Putamen (tissue), 1 donor: ENCODE measurements at regions not wholly inside any gene's neighbourhood (a gene's known extent, or its start where the extent isn't known, plus 50 kb on each side); places are given as distances from the start of the nearest gene placed in this dataset.
A peak's percentile ranks its signal among the peaks of the same experiment; 100 is the strongest.

Experiments used
- DNase-seq: peaks from one replicate; pipeline ENCODE4 v3.0.0-alpha.2; 2016; ENCODE audit warnings: low spot score

DNA sequence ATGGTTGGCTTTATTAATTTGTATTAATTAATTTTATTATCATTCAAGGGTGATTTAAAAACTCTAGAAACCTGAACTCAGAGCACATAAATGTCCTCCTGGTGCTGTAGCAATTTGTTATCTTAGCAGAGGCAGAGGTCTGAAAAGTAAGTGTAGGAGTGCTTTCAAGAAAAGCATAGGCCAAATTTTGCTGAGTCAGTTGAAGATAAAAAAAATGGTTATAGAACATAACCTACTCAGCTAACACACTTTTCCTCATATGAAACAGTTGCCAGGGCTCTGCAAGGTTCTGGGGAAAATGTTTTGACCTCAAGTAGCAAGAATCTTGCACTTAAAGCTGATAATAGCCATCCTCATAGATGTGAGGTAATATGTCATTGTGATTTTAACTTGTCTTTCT lies 53.5 kb upstream of the CHODL start:
- DNase-seq = no peak

DNA sequence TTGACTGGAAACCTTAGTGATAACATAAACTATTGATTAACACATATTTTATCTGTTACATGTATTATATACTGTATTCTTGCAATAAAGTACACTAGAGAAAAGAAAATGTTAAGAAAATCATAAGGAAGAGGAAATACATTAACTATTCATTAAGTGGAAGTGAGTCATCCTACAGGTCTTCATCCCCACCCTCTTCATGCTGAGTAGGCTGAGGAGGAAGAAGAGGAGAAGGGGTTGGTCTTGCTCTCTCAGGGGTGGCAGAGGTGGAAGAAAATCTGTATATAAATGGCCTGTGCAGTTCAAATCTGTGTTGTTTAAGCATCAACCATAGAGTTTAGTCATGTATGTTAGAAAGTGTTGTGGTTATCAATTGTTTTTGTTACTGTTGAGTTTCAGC lies 66.1 kb upstream of the CHODL start:
- DNase-seq = no peak

DNA sequence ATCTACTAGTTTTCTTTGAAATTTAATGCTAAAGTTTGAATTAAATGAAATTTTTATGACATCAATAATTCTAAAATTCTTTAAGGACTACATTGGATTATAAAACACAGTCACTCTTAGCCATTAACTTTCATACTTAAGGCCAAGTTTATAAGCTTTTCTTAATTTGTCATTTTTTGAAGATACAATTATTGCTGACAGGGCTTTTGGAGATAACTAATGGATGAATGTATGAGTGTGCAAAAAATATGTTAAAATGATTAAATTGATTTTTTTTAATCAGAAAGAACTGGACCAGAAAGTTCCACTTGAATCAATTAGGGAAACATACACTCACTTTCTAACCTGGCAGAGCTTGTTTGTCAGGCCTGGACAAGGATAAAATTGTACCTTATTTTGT lies 70.3 kb upstream of the CHODL start:
- no peak for DNase-seq

DNA sequence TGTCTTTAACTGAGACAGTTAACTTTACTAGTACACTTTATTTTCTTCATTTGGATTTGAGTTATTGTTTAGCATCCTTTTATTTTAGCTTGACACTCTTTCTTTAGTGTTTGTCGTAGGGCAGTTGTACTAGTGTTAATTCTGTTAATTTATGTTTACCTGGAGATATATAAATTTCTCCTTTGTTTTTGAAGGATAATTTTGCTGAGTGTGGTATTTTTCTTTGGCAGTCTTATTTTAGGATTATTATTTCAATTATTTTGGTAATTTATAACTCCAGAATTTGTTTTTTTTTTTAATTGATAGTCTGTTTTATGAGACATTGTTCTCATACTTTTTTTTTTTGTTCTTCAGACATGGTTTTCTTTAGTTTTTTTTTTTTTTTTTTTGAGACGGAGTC lies 73.8 kb upstream of the CHODL start:
- no peak for DNase-seq

DNA sequence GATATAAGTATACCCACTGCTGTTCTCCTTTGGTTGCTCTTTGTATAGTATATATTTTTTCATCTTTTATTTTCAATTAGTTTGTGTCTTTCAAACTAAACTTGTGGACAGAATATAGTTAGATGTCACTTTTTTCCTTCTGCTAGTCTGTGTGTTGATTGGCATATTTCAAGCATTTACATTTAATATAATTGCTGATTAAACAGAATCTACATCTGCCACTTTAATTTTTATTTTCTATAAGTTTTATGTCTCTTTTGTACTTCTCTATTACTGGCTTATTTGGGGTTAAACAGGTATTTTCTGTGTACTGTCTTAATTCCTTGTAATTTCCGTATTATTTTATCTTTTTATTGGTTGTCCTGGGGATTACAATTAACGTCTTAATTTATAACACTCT lies 74.4 kb upstream of the CHODL start:
- DNase-seq = no peak

DNA sequence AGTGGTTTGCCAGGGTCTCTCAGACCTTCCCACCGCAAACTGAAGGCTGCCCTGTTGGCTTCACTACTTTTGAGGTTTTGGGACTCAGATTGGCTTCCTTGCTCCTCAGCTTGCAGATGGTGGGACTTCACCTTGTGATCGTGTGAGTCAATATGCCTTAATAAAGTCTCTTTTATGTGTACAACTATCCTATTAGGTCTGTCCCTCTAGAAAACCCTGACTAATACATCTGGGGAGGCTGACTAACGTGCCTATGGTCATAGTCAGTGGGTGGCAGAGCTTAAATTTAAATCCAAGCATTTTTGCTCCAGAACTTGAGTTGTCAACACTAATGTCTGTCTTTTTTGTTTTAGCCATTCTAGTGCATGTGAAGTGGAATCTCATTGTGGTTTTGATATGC lies 76.5 kb upstream of the CHODL start:
- no peak for DNase-seq

DNA sequence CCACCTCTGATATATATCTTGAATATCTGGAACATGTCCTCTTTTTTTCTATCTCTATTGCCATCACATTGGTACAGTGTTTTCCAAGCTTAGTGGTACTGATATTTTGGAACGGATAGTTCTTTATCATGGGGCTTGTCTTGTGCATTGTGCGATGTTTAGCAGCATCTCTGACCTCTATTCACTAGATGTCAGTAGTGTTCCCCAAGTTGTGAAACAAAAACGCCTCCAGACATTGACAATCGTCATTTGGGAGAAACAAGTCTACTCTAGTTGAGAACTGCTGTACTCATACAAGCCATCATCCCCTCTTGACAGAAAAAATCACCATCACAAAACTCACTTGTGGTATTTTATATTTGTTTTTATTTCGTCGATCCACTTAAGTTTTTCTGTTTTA lies 79.7 kb upstream of the CHODL start:
- DNase-seq = no peak

DNA sequence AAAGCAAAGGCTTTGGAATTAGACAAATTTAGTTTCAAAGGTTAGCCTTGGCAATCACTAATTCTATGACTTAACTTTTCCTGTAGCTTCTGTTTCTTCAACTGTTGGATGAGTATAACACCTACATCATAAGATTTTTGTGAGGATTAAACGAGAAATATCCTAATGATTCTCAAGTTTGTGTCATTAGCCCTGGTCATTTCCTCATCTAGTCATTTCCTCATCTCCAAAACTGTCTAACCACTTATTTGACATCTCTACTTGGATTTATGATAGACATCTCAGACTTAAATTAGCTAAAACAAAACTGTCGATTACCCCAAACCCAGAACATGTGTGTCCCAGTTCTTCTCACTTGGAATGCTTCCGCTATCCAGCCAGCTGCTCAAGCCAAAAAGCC lies 80.2 kb upstream of the CHODL start:
- no peak for DNase-seq

DNA sequence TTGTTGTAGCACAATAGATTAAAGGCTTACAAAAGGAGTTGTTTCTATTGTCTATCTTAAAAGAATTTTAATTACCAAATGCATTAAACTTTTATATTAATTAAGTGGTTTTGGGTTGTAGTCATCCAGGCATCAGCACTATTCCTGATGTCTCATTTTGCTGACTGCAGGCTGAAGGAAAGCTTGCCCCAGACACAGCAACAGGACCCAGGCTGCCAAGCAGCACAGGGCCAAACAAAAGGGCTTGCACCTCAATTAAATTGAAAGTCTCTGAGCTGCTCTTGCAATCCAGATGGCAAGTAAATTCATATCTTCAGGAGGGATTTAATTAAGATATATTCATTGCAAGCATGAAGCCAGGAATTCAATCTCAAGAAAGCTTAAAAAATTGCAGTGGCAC lies 80.7 kb upstream of the CHODL start:
- DNase-seq = no peak

DNA sequence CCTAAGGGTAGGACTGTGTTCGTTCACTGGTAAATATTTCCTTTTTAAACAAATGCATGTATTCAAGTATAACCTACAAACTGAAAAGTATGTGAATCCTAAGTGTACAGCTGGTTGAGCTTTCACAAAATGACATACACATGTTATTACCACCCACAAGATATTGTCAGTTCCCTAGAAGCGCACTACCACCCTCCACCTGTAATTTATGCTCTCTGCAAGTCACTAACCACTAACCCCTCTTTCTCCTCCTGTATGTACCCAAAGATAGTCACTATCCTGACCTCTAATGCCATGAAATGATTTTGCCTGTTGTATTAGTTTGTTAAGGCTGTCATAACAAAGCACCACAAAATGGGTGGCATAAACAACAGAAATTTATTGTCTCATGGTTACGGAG lies 82.8 kb upstream of the CHODL start:
- no peak for DNase-seq

DNA sequence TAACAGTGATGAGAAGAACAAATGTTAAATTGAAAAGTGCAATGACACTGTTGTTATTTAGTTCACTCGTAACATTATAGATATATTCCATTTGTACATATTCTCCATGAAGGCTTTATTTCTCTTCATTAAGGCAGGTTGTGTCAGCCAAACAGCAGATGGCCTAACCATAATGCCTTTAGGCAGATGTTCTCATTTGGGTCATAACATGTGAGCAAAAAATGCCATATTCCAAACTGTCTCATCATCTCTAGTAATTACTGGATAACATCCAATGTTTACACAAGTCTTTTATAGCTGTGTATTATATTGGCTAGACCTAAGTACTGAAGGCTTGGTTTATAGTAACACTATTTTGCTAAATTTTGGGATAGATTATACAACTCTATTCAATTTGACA lies 87.2 kb upstream of the CHODL start:
- no peak for DNase-seq

DNA sequence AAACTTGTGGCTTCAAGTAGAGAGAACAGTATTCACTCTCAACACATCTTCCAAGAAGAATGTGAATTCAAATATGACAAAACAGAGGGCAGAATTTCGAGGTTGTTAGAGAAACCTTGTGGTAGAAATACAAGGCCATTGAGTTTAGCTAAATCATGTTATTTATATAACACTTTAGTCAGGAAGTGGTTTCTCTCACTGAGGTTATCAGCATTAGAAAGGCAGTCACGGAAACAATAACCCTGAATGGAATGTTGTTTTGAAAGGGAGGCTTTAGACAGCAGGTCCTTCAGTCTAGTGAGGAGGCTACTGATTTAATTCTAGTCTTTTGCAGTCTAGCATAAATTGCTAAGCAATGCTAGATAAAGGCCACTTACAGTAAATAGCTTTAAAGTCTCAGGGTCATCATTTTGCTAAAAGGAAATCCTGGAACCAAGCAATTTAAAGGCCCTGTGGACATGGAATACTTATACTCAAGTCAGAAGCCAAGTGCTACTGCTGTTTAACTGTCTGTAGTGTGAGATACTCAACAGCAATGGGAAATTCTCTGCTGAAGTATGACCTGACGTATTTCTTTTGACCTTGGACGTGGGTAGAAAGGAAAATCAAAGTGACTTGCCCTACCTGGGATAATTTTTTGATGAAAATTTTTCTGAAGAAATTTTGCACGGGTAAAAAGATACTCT lies 89.0 kb upstream of the CHODL start:
- no peak for DNase-seq

DNA sequence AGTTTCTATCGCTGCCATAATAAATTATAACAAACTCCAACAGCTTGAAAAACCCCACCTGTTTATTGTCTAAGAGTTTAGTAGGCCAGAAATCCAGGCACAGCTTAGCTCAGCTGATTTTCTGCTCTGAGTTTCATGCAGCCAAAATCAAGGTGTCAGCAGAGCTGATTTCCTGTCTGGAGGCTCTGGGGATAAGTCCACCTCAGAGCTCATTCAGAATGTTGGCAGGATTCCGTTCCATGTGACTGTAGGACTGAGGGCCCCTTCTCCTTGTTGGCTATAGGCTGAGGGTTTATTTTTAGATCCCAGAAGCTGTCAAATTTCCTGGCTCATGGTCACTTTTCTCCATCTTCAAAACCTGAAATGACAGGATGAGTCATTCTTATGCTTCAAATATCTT lies 91.6 kb upstream of the CHODL start:
- DNase-seq = no peak

DNA sequence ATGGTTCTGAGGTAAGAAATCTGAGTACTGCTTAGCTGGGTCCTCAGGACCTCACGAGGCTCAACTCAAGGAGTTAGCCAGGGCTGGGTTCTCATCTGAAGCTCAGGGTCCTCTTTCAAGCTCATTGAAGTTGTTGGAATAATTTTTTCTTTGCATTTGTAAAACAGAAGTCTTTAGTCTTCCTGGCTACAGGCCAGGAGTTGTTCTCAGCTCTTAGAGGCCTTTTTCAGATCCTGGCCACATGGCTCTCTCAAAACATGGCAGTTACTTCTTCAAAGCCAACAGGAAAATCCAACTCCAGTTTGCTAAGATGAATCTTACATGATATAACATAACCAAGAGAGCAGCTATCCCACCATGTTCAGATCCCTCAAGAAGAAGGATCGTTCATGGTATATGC lies 92.3 kb upstream of the CHODL start:
- DNase-seq = no peak

DNA sequence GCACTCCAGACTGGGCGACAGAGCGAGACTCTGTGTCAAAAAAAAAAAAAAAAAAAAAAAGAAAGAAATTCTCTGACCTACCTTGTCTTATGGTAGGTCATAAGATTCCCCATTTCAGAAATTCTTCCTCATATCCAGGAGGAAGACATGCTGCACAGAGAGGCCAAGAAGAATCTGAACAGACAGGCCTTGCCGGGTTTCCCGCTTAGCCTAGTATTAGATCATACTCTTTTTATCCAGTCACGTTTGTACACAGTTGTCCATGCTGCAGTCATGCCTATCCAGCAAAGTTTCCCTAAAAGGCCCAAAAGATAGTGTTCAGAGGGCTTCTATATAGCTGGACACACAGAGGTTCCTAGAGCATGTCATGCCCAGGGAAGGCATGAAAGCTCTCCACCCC lies 93.6 kb upstream of the CHODL start:
- DNase-seq = no peak

DNA sequence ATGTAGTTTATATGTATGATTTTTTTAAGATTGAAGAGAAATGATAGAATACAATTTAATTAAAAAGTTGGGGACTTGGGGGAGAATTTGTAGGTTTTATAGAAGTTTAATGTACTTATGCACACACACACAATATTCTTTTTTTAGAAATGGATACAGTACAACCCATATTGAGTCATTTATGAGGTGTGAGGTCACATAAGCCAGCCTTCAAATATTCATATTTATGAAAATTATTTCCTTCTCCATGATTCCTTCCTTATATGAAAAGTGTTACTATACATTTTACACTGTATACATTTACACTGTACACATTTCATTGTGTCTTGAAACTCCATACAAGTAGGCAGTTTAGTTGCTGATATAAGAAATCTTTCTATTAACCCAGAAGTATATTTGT lies 96.2 kb upstream of the CHODL start:
- no peak for DNase-seq

DNA sequence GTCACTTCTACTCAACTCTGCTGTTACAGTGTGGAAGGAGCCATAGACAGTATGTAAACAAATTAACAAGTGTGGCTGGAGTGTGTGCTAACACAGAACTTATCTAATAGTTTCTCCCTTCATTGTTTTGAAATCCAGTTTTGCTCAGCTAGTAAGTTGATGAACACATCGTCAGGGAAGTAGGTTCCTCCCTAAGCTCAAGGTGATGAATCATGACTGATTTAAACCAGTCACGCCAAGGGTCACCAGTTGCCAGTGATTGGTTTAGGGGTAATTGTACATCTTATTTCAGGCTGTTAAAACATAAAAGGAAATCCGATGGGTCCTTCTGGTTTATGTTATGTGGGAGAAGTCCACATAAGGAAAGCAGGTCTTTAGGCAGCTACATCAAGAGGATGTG lies 97.0 kb upstream of the CHODL start:
- DNase-seq = no peak

DNA sequence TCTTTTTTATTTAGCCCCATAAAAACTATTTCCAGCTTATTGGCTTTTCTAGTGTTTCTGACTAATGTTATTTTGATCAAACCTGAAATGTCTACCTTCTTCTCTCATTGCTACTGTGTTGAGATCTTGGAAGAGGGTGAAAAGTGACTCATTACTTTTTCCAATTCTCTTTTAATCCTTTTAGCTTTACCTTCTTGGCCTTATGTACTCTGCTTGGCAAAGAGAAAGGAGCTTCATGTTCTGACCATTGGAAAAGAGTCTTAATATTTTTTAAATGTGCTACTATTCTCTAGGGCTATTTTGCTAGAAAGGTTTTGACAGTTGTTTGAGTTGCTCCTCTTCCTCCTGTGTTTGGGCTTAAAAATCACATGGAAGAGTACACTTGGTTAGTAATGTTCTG lies 97.8 kb upstream of the CHODL start:
- no peak for DNase-seq

DNA sequence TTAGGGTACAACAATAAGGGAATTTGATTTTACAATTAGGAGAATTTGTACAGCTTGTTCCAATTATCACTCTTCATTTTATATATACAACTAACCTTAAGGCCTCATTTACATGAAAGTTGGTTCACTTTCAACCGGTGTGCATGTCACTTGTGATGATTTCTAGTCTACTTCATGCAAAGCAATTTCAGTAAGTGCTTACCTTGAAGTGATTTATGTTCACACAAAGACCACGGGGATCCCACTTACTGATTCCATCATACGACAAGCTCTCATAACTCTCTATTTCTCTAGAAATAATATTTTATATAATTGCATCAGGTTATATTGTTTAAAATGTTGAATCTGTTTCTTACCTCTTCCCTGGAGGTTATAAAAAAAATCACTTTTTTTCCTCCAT lies 100.3 kb upstream of the CHODL start:
- DNase-seq = no peak

DNA sequence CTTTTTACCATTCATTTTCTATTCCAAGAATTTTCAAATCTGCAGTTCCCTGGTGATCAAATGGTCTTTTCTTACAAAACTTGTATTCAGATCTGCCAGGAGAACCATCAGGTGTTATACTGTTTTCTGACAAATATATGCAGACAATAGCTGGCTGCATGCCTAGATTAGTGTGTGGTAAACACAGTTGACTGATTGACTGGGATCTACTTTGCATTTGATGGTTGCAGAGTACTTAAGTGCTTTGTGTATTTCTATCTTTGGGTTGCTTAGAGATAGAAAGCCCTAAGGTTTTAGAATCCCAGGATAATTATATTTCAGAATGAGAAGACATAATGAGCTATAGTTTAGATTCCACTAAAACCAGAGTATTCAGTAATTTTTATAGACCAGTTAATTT lies 102.0 kb upstream of the CHODL start:
- no peak for DNase-seq

DNA sequence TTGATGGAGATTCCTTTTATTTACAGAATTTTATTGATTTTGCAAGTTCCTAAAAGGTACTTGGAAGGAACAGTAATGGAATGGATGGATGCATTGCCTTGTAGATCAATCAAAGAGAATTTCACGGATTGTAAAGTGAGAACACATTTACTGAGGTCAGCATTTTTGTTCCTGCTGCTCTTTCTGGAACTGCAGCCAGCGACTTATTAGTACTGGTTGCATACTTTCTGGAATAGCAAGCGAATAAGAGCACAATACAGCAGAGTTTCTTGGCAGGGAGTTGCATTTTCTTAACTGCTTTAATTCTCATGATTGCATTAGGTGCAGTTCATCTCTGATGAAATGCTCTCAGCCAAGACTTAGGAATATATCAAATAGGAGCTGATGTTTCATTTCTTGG lies 106.1 kb upstream of the CHODL start:
- DNase-seq = no peak

DNA sequence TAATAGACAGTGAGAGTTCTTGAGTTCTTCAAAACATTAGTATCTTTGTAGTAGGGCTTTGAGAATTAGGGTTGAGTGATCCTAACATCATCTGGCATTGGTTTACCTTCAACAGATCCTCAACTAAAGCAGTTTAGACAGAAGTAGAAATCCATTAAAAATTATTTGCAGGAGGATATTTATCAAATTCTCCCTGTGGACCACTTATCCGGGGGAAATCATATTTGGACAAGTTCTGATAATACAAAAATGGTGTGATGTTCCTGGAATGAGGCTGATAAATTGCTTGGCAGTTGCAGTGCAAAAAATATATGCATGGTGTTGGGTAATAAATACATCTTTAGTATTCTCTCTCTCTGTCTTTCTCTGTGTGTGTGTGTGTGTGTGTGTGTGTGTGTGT lies 115.1 kb upstream of the CHODL start:
- DNase-seq = no peak

DNA sequence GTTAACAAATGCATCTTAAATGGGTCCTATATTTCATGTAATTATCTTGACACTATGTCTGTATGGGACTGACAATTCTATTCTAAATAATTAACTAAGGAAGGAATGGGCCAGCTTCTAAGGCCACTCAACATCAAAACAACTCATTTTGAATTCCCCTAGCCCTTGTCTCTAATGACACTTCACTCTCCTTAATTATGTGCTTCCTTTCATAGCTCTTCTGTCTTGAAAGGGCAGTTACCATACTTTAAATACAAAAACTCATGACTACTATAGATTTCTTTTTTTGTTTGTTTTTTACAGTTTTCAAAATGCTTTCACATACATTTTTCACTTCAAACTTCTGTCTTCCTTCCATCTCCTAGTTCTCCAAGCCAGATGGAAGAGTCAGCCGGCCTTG lies 126.1 kb upstream of the CHODL start:
- no peak for DNase-seq

DNA sequence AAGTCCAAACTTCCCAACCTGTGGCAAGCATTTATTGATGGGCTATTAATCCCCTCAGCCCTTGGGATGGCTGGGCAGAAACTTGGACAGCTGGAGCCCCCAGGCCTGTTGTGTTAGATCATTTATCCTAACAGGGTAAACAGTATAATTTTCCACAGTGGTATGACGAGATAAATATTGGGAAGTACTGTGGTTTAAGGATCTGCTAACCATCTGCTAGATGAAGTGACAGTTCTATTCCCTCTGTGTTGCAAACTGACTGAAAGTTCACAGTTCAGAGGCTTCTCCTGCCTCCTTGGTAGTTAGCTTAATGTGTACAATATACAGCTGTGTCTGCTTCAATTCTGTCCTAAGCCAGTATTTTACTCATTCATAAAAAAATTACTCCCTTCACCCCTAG lies 127.5 kb upstream of the CHODL start:
- no peak for DNase-seq

DNA sequence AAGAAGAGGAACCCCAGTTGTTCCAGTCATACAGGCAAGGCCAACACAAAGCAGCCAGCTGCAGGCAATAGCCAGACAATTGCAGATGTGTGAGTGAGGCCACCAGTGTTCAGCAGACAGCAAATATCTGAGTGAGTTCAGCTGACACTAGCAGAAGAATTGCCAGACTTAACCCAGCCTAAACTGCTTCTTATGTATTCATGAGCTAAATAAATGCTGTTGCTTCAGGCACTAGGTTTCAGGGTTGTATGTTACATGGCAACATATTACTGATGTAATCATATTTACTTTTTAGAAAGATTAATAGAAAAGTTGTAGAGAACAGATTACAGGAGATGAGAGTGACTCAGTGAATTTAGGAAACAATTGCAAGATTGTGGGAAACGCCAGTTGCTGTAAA lies 129.8 kb upstream of the CHODL start:
- DNase-seq = peak; percentile 5
